DND-41 (cell line): ENCODE measurements at regions not wholly inside any gene's neighbourhood (a gene's known extent, or its start where the extent isn't known, plus 50 kb on each side); places are given as distances from the start of the nearest gene placed in this dataset.

Source experiments
- ATAC-seq: fragments of 200-7000 bp; cut with Tn5 transposase; 3 replicates; pipeline ENCODE4 v1.9.1; 2021; ENCODE audit warnings: low read depth; ENCODE audit not compliant: insufficient read depth
- DNase-seq: peaks from one replicate; pipeline ENCODE4 v3.0.0-alpha.2; 2020
- H2AFZ ChIP-seq: 2 replicates; pipeline ENCODE4 v1.6.0; 2012; ENCODE audit warnings: low read depth, low read length
- H3K27ac ChIP-seq: 2 replicates; pipeline ENCODE4 v1.5.1; 2012; ENCODE audit warnings: low read length, inconsistent platforms
- H3K27me3 ChIP-seq: fragments of 200-600 bp; sonication (generic); 2 replicates; pipeline ENCODE4 v1.6.0; 2012; ENCODE audit warnings: low read length, mild to moderate bottlenecking, inconsistent platforms; ENCODE audit not compliant: insufficient read depth, poor library complexity
- H3K36me3 ChIP-seq: 2 replicates; pipeline ENCODE4 v1.5.1; 2012; ENCODE audit warnings: low read length, inconsistent platforms; ENCODE audit not compliant: insufficient read depth
- H3K4me1 ChIP-seq: 2 replicates; pipeline ENCODE4 v1.5.1; 2012; ENCODE audit warnings: mild to moderate bottlenecking, low read length; ENCODE audit not compliant: insufficient read depth
- H3K4me2 ChIP-seq: 2 replicates; pipeline ENCODE4 v1.6.0; 2012; ENCODE audit warnings: mild to moderate bottlenecking, moderate library complexity, low read length, inconsistent platforms; ENCODE audit not compliant: insufficient read depth
- H3K4me3 ChIP-seq, 2 experiments: fragments of 200-600 bp in 1 of 2; shearing (Covaris generic) in 1 of 2; 2 replicates each; pipeline ENCODE4 v1.5.1; 2012 to 2016; ENCODE audit warnings: inconsistent platforms in 2 of 2, low read length in 2 of 2, mild to moderate bottlenecking in 2 of 2, low read depth in 1 of 2, moderate library complexity in 1 of 2
- H3K79me2 ChIP-seq: 2 replicates; pipeline ENCODE4 v1.6.0; 2012; ENCODE audit warnings: low read length, inconsistent platforms; ENCODE audit not compliant: insufficient read depth
- H3K9ac ChIP-seq: 2 replicates; pipeline ENCODE4 v1.6.0; 2012; ENCODE audit warnings: low read depth, mild to moderate bottlenecking, inconsistent platforms, low read length, moderate library complexity
- H3K9me3 ChIP-seq: 2 replicates; pipeline ENCODE4 v1.5.1; 2012; ENCODE audit warnings: low read length, moderate library complexity, mild to moderate bottlenecking, inconsistent platforms; ENCODE audit not compliant: insufficient read depth, severe bottlenecking
- H4K20me1 ChIP-seq: 2 replicates; pipeline ENCODE4 v1.6.0; 2012; ENCODE audit warnings: low read length; ENCODE audit not compliant: insufficient read depth
- EZH2 ChIP-seq: IDR thresholded peaks from 3 replicates; pipeline ENCODE4 v1.6.1; 2012; ENCODE audit warnings: borderline replicate concordance, low read depth, mild to moderate bottlenecking, moderate library complexity, low read length, inconsistent platforms; ENCODE audit not compliant: severe bottlenecking
- TF ChIP-seq, protein P1 (sequence below): IDR thresholded peaks from 2 replicates; pipeline ENCODE4 v1.5.1; 2012; ENCODE audit warnings: borderline replicate concordance, low read length, moderate library complexity, mild to moderate bottlenecking; ENCODE audit not compliant: poor library complexity, severe bottlenecking; ENCODE audit errors: extremely low read depth

DNA sequence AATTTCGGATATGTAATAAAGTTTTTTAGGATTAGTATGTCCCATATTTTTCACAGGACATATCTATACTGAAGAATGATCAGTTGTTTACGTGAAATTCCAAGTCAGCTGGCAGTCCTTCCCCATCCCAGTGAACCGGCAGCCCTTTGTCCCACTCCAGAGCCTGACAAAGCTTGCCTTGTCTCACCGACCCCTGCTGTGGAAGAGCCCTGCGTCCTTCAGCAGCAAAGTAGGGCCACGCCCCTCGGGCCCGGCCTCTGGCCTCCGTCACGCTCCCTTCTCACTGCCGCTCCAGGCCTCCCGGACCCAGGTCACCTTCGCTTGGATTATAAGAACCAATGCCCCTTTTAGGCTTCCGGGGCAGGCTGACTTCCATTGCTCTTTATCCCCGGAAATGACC lies 89.8 kb upstream of the TGIF1 start:
- no peaks in the 10 kb centered on the region for H3K27me3 ChIP-seq
- H3K4me3 ChIP-seq: no peak overlapping the region
- no peak overlapping the region for H3K27ac ChIP-seq
- H3K36me3 ChIP-seq: no peaks in the 10 kb centered on the region
- no peak overlapping the region for H3K4me2 ChIP-seq
- H2AFZ ChIP-seq: no peak overlapping the region
- DNase-seq: no peak
- ATAC-seq: no peak
- H3K9me3 ChIP-seq: no peaks in the 10 kb centered on the region
- H3K4me1 ChIP-seq: no peaks in the 10 kb centered on the region
- H3K9ac ChIP-seq: no peak overlapping the region
- H3K79me2 ChIP-seq: no peaks in the 10 kb centered on the region
- no peaks in the 10 kb centered on the region for H4K20me1 ChIP-seq
- TF ChIP-seq, protein P1, sequence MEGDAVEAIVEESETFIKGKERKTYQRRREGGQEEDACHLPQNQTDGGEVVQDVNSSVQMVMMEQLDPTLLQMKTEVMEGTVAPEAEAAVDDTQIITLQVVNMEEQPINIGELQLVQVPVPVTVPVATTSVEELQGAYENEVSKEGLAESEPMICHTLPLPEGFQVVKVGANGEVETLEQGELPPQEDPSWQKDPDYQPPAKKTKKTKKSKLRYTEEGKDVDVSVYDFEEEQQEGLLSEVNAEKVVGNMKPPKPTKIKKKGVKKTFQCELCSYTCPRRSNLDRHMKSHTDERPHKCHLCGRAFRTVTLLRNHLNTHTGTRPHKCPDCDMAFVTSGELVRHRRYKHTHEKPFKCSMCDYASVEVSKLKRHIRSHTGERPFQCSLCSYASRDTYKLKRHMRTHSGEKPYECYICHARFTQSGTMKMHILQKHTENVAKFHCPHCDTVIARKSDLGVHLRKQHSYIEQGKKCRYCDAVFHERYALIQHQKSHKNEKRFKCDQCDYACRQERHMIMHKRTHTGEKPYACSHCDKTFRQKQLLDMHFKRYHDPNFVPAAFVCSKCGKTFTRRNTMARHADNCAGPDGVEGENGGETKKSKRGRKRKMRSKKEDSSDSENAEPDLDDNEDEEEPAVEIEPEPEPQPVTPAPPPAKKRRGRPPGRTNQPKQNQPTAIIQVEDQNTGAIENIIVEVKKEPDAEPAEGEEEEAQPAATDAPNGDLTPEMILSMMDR: no peak
- no peak for TF ChIP-seq EZH2

DNA sequence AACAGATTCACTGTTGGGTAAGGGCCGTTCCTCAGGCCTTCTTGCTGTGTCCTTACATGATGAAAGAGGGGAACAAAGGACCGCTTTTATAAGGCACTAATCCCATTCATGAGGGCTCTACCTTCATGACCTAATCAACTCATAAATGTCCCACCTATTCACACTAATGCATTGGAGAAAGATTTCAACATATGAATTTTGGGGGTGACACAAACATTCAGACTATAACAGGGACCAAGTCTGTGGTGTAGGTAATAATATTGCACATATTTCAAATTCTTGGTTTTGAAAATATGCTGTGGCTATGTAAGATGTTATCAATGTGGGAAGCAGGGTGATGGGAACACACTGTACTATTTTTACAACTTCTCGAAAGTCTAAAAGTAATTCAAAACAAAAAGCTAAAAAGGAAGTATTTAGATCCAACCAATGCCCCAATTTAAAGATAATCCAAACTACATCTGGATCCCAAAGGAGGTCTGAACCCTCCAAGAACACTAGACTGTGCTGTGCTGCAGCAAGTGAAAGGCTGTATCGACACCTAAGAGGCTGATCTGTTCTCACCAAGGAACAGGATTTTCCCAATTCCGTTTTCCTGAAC lies 82.4 kb upstream of the TGIF1 start:
- Histone ChIP-seq H3K9ac (no peak overlapping the region), H2AFZ (no peak overlapping the region), H3K79me2 (no peaks in the 10 kb centered on the region), H3K27me3 (peaks cover 3% of the 10 kb centered on the region), H3K4me3 (no peak overlapping the region), H3K27ac (no peak overlapping the region), H3K9me3 (no peaks in the 10 kb centered on the region), H3K4me1 (no peaks in the 10 kb centered on the region), H4K20me1 (no peaks in the 10 kb centered on the region), H3K36me3 (no peaks in the 10 kb centered on the region), H3K4me2 (no peak overlapping the region)
- no peak for TF ChIP-seq EZH2
- TF ChIP-seq, protein P1: no peak
- DNase-seq: no peak
- ATAC-seq: no peak

DNA sequence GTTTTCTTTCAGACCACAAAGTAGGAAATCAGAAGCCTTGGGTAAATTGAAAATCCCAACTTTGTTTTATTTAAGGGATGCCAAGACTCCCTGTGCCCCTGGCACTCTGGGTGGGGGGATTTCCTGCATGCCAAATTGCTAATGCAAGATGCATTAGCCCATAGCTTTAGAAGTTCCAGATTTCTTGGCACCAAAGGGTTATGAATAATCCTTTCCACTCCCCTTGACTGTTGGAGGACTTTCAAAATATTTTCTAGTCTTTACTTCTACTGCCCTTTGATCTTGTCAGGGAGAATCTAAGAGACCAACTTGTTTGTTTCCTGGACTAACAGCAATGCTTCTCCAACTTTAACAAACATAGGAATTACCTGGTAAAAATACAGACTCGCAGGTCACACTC lies 81.8 kb upstream of the TGIF1 start:
- Histone ChIP-seq H3K79me2 (no peaks in the 10 kb centered on the region), H3K4me1 (no peaks in the 10 kb centered on the region), H3K4me2 (no peak overlapping the region), H3K27ac (no peak overlapping the region), H4K20me1 (no peaks in the 10 kb centered on the region), H3K36me3 (no peaks in the 10 kb centered on the region), H3K4me3 (no peak overlapping the region), H3K27me3 (peaks cover 3% of the 10 kb centered on the region), H3K9ac (no peak overlapping the region), H3K9me3 (no peaks in the 10 kb centered on the region), H2AFZ (no peak overlapping the region)
- ATAC-seq (no peak), DNase-seq (no peak)
- TF ChIP-seq EZH2: no peak
- TF ChIP-seq, protein P1: no peak

DNA sequence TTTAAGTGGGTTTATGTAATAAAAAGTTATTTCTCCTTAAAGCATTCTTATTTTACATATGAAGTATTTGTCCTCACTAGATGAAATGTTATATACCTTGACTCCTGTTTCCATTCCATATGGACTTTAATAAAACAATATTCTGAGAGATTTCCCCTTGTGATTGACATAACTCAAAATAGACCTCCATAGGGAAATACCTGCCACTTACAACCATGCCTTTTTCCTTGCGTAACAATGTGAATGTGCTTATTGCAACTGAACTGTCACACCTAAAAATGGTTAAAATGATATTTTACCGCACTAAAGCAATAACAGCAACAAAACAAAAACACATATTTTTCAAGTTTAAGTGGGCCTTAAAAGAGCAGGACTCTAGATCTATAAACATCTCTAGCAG lies 70.3 kb upstream of the TGIF1 start:
- H3K4me3 ChIP-seq: no peak overlapping the region
- H2AFZ ChIP-seq: no peak overlapping the region
- H3K4me1 ChIP-seq: no peaks in the 10 kb centered on the region
- no peaks in the 10 kb centered on the region for H3K9me3 ChIP-seq
- ATAC-seq (no peak), DNase-seq (no peak)
- H4K20me1 ChIP-seq: no peaks in the 10 kb centered on the region
- TF ChIP-seq, protein P1: no peak
- TF ChIP-seq EZH2: no peak
- H3K27me3 ChIP-seq: peaks cover 1% of the 10 kb centered on the region
- no peak overlapping the region for H3K27ac ChIP-seq
- H3K36me3 ChIP-seq: no peaks in the 10 kb centered on the region
- H3K79me2 ChIP-seq: no peaks in the 10 kb centered on the region
- no peak overlapping the region for H3K4me2 ChIP-seq
- H3K9ac ChIP-seq: no peak overlapping the region
